ENCODE measurements at regions not wholly inside any gene's neighbourhood (a gene's known extent, or its start where the extent isn't known, plus 50 kb on each side); places are given as distances from the start of the nearest gene placed in this dataset.
"Not testable (repeated sequence)": the region's sequence is repeated elsewhere in the genome, so short reads cannot be mapped to it uniquely, and the experiment has no call there.

DNA sequence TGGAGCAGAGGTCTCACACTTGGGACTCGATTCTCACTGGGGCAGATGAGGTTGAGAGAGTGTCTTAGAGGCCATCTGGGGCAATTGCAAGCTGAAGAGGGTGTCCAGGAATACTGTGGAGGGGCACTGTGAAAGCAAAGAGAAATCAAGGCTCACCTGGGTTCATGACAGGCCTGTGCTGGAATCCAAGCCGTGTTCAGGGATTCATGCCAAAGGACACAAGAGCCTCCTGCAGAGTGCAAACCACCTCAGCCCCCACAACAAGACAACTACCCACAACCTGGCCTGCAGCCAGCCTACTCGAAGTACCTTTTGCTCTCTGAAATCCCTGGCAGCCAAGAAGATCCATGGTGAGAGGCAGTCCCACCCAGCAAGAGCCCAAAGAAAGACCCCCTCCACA lies 2334.2 kb downstream of the TP53TG3F start:
- 41 to 45% methylated on average over 3 of the region's 3 CpGs for WGBS, 2 donors
- peaks cover 18 to 21% of the 10 kb centered on the region in 2 donors for H3K9me3 ChIP-seq (ENCODE audit: control insufficient read depth in 2 of 2, insufficient read depth in 1 of 2, low read depth in 1 of 2, low read length in 1 of 2)

DNA sequence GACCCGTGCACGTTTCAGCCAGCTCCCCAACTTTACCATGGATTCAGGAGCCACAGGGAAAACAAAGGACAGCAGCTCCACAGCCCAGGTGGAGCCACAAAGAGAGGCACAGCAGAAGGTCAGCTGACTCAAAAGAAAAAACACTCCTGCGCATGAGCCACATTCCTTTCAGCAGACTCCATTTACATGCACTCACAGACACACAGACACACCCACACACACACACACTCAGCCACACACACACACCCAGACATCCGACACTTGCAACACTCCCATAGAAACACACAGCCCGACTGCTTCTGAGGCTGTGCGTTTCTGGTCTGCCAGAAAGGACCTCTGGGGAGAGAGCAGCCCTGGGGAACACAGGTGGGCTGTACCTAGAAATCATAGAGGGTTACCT lies 2335.5 kb downstream of the TP53TG3F start:
- H3K4me1 ChIP-seq (ENCODE audit: control insufficient read depth in 2 of 2, insufficient read depth in 2 of 2, low read length in 1 of 2), result peaks cover 0 to 2% of the 10 kb centered on the region in 2 donors
- peaks cover 18 to 22% of the 10 kb centered on the region in 2 donors for H3K9me3 ChIP-seq (ENCODE audit: control insufficient read depth in 2 of 2, insufficient read depth in 1 of 2, low read depth in 1 of 2, low read length in 1 of 2)
- WGBS, 2 donors, result 60 to 63% methylated on average over 6 of the region's 6 CpGs
- no peaks in the 10 kb centered on the region for H3K27me3 ChIP-seq (ENCODE audit: control insufficient read depth in 1 of 2, insufficient read depth in 2 of 2, low read length in 2 of 2)
- no peaks in the 10 kb centered on the region for H3K36me3 ChIP-seq (ENCODE audit: control insufficient read depth in 2 of 2, insufficient read depth in 2 of 2, low read length in 1 of 2)
- H3K4me3 ChIP-seq (ENCODE audit: low read depth in 1 of 2, low read length in 2 of 2), result no peak overlapping the region
- H3K27ac ChIP-seq (ENCODE audit: low read depth in 2 of 2, low read length in 1 of 2), result no peak overlapping the region

More for the DNA sequence above, 2334.2 kb downstream of the TP53TG3F start:
- no peak overlapping the region for H3K27ac ChIP-seq (ENCODE audit: low read depth in 2 of 2, low read length in 1 of 2)
- H3K27me3 ChIP-seq (ENCODE audit: control insufficient read depth in 1 of 2, insufficient read depth in 2 of 2, low read length in 2 of 2), result no peaks in the 10 kb centered on the region
- no peaks in the 10 kb centered on the region for H3K36me3 ChIP-seq (ENCODE audit: control insufficient read depth in 2 of 2, insufficient read depth in 2 of 2, low read length in 1 of 2)
- no peak overlapping the region for H3K4me3 ChIP-seq (ENCODE audit: low read depth in 1 of 2, low read length in 2 of 2)
- peaks cover 0 to 2% of the 10 kb centered on the region in 2 donors for H3K4me1 ChIP-seq (ENCODE audit: control insufficient read depth in 2 of 2, insufficient read depth in 2 of 2, low read length in 1 of 2)

DNA sequence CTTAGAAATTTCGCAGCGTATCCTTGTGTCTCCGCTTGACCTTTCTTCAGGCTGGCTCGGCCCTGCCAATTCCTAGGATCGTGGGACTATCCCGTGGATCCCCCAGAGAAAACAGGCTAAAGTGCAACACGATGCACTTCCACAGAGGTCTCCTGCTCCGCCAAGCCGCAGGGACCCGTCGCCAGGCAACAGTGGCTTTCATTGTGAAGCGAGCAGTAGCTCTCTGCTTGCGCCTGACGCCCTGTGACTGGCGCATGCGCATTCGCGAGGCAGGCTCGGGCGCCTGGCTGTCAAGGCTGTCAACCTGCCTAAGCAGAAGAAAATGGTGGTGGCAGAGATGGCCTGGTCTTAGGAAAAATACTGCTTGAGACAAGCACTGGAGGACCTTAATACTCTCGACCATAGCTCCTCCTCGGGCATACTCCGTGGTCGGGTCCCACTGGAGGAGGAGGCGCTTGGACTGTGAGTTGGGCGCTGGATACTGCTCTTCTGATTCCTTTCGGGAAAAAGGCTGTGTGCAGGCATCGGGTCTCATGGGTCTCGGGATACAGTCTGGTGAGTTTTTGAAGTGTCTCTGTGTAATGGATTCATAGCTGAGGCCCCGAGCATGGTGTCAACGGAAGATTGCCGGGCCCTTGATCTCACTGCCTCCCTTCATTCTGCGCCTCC lies 2336.1 kb downstream of the TP53TG3F start:
- Histone ChIP-seq H3K4me1 (ENCODE audit: control insufficient read depth in 2 of 2, insufficient read depth in 2 of 2, low read length in 1 of 2) (peaks cover 0 to 2% of the 10 kb centered on the region in 2 donors), H3K27ac (ENCODE audit: low read depth in 2 of 2, low read length in 1 of 2) (no peak overlapping the region), H3K36me3 (ENCODE audit: control insufficient read depth in 2 of 2, insufficient read depth in 2 of 2, low read length in 1 of 2) (no peaks in the 10 kb centered on the region), H3K27me3 (ENCODE audit: control insufficient read depth in 1 of 2, insufficient read depth in 2 of 2, low read length in 2 of 2) (no peaks in the 10 kb centered on the region), H3K9me3 (ENCODE audit: control insufficient read depth in 2 of 2, insufficient read depth in 1 of 2, low read depth in 1 of 2, low read length in 1 of 2) (peaks cover 18 to 19% of the 10 kb centered on the region in 2 donors), H3K4me3 (ENCODE audit: low read depth in 1 of 2, low read length in 2 of 2) (no peak overlapping the region)
- 74 to 75% methylated on average over 33 of the region's 33 CpGs for WGBS, 2 donors

DNA sequence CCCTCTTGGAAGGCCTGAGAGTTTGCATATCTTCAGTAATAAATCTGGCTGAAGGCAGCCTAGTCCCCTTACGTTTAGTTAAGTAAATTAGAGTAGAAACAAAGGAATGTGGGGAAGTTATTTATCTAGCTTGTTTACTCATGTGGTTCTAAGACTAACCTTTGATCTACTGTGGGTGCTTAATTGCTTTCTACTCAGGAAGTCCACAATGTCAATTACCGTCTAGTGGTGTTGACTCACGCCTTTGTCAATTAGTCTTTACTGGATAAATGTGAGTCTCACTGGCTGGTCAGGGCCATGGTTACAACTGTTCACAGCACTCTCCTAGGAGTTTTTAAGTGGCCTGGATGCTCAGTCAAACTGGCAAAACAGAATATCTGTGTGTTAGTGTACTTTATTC lies 2338.4 kb downstream of the TP53TG3F start:
- peaks cover 11 to 14% of the 10 kb centered on the region in 2 donors for H3K9me3 ChIP-seq (ENCODE audit: control insufficient read depth in 2 of 2, insufficient read depth in 1 of 2, low read depth in 1 of 2, low read length in 1 of 2)
- 62 to 63% methylated on average over 3 of the region's 3 CpGs for WGBS, 2 donors
- H3K27me3 ChIP-seq (ENCODE audit: control insufficient read depth in 1 of 2, insufficient read depth in 2 of 2, low read length in 2 of 2), result no peaks in the 10 kb centered on the region
- H3K36me3 ChIP-seq (ENCODE audit: control insufficient read depth in 2 of 2, insufficient read depth in 2 of 2, low read length in 1 of 2), result no peaks in the 10 kb centered on the region
- H3K27ac ChIP-seq (ENCODE audit: low read depth in 2 of 2, low read length in 1 of 2), result no peak overlapping the region
- no peak overlapping the region for H3K4me3 ChIP-seq (ENCODE audit: low read depth in 1 of 2, low read length in 2 of 2)
- peaks cover 0 to 2% of the 10 kb centered on the region in 2 donors for H3K4me1 ChIP-seq (ENCODE audit: control insufficient read depth in 2 of 2, insufficient read depth in 2 of 2, low read length in 1 of 2)

DNA sequence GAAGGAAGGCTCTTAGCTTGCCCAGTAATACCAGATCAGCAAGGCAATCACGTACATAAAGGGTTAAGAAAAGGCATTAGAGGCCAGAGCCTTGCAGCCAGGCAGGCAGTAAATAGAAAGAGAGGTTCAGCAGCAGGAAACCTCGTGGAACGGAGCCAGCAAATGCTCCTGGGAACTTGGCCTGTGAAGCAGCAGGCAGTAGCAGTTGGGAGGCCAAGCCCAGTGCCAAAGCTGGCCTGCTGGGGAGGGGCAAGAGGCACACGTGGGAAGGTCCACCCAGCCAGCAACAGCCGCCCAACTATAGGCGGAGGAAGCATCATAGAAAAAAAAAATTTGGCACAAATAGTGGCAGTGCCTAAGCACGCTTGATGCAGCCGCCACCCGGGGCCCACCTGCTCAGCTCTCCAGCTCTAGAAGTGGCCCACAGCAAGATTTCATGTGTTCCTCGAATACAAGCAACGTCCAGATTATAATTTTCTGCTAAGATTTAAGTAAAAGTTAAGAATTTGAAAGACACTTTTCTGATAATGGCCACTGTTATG lies 2339.5 kb downstream of the TP53TG3F start:
- peaks cover 0 to 2% of the 10 kb centered on the region in 2 donors for H3K4me1 ChIP-seq (ENCODE audit: control insufficient read depth in 2 of 2, insufficient read depth in 2 of 2, low read length in 1 of 2)
- WGBS, 2 donors, result 54 to 56% methylated on average over 11 of the region's 11 CpGs
- H3K9me3 ChIP-seq (ENCODE audit: control insufficient read depth in 2 of 2, insufficient read depth in 1 of 2, low read depth in 1 of 2, low read length in 1 of 2), result peaks cover 9 to 11% of the 10 kb centered on the region in 2 donors

DNA sequence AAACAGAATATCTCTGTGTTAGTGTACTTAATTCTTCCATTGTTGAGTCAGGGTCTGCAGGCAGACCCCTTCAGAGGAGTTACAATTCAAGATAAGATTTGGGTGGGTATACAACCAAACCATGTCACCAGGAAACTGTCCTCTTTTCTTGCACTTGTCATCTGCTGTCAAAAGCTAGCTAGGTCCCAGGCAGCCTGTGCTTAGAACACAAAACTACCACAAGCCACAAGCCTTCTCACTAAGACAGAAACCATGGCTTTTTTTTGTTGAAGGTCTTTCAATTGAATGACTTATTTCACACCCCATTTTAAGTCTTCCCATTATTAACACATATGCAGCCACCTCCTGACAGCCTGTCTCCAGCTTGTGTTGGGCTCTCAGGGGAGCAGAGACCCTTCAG lies 2345.1 kb downstream of the TP53TG3F start:
- not testable (repeated sequence) for H3K9me3 ChIP-seq (ENCODE audit: control insufficient read depth in 2 of 2, insufficient read depth in 1 of 2, low read depth in 1 of 2, low read length in 1 of 2); H3K27ac ChIP-seq (ENCODE audit: low read depth in 2 of 2, low read length in 1 of 2); H3K36me3 ChIP-seq (ENCODE audit: control insufficient read depth in 2 of 2, insufficient read depth in 2 of 2, low read length in 1 of 2); H3K27me3 ChIP-seq (ENCODE audit: control insufficient read depth in 1 of 2, insufficient read depth in 2 of 2, low read length in 2 of 2); H3K4me3 ChIP-seq (ENCODE audit: low read depth in 1 of 2, low read length in 2 of 2); H3K4me1 ChIP-seq (ENCODE audit: control insufficient read depth in 2 of 2, insufficient read depth in 2 of 2, low read length in 1 of 2)

More for the DNA sequence above, 2339.5 kb downstream of the TP53TG3F start:
- no peak overlapping the region for H3K4me3 ChIP-seq (ENCODE audit: low read depth in 1 of 2, low read length in 2 of 2)
- no peak overlapping the region for H3K27ac ChIP-seq (ENCODE audit: low read depth in 2 of 2, low read length in 1 of 2)
- H3K27me3 ChIP-seq (ENCODE audit: control insufficient read depth in 1 of 2, insufficient read depth in 2 of 2, low read length in 2 of 2), result no peaks in the 10 kb centered on the region
- H3K36me3 ChIP-seq (ENCODE audit: control insufficient read depth in 2 of 2, insufficient read depth in 2 of 2, low read length in 1 of 2), result no peaks in the 10 kb centered on the region

DNA sequence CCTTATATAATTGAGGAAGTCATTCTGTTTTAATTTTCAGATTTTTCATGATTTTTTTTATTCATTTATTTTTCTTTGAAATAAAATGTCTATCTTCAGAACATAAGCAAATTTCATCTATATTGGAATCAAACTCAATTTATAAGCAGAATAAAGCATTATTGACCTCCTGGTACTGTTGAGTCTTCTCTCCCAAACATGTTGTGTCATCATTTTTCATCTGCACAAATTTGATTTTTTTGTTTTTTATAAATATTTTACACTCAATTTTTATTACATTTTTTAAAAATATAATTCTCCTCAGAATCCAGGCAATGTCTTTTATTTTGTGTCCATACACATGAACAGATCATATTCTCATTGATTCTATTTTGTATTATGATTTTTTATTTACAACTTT lies 2363.9 kb downstream of the TP53TG3F start:
- Histone ChIP-seq H3K36me3 (ENCODE audit: control insufficient read depth in 2 of 2, insufficient read depth in 2 of 2, low read length in 1 of 2) (no peaks in the 10 kb centered on the region), H3K27ac (ENCODE audit: low read depth in 2 of 2, low read length in 1 of 2) (no peak overlapping the region), H3K4me3 (ENCODE audit: low read depth in 1 of 2, low read length in 2 of 2) (no peak overlapping the region), H3K27me3 (ENCODE audit: control insufficient read depth in 1 of 2, insufficient read depth in 2 of 2, low read length in 2 of 2) (no peaks in the 10 kb centered on the region), H3K4me1 (ENCODE audit: control insufficient read depth in 2 of 2, insufficient read depth in 2 of 2, low read length in 1 of 2) (no peaks in the 10 kb centered on the region), H3K9me3 (ENCODE audit: control insufficient read depth in 2 of 2, insufficient read depth in 1 of 2, low read depth in 1 of 2, low read length in 1 of 2) (no peaks in the 10 kb centered on the region)

DNA sequence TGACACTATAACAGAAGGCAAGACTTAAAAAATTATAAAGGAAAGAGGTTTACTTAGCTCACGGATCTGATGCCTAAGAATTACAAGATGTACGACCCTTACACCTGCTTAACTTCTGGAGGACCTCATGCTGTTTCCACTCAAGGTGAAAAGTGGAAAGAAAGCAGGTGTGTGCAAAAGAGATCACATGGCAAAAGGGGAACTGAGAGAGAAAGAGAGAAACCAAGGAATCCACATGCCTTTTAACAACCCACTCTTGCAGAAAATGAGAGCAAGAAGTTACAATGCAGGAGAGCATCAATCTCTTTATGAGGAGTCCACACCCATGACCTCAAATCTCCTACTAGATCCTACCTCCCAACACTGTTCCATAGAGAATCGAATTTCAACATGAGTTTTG lies 2382.2 kb downstream of the TP53TG3F start:
- Histone ChIP-seq H3K27me3 (ENCODE audit: control insufficient read depth in 1 of 2, insufficient read depth in 2 of 2, low read length in 2 of 2) (no peaks in the 10 kb centered on the region), H3K4me1 (ENCODE audit: control insufficient read depth in 2 of 2, insufficient read depth in 2 of 2, low read length in 1 of 2) (no peaks in the 10 kb centered on the region), H3K36me3 (ENCODE audit: control insufficient read depth in 2 of 2, insufficient read depth in 2 of 2, low read length in 1 of 2) (no peaks in the 10 kb centered on the region), H3K9me3 (ENCODE audit: control insufficient read depth in 2 of 2, insufficient read depth in 1 of 2, low read depth in 1 of 2, low read length in 1 of 2) (peaks cover 2% of the 10 kb centered on the region in 2 donors), H3K27ac (ENCODE audit: low read depth in 2 of 2, low read length in 1 of 2) (no peak overlapping the region), H3K4me3 (ENCODE audit: low read depth in 1 of 2, low read length in 2 of 2) (no peak overlapping the region)
- WGBS, 2 donors, result 22 to 26% methylated on average over 3 of the region's 3 CpGs

DNA sequence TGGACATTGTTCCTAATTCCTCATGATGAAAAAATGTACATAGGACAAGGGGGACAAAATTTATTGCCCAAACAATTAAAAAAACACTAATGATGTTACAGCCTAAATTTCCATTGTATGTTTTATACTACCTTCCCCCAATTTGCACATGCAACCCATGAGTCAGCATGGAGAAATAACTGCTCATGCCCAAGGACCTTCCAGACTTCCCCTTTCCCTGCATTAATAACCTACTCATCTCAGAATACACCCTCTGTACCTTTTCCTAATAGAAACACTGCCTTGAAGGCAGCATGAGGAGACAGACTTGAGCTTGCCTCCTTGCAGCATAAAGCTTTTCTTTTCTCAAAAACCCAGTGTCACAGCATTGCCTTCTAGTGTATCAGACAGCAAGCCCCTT lies 2402.8 kb downstream of the TP53TG3F start:
- Histone ChIP-seq H3K4me3 (ENCODE audit: low read depth in 1 of 2, low read length in 2 of 2) (no peak overlapping the region), H3K36me3 (ENCODE audit: control insufficient read depth in 2 of 2, insufficient read depth in 2 of 2, low read length in 1 of 2) (no peaks in the 10 kb centered on the region), H3K27me3 (ENCODE audit: control insufficient read depth in 1 of 2, insufficient read depth in 2 of 2, low read length in 2 of 2) (no peaks in the 10 kb centered on the region), H3K27ac (ENCODE audit: low read depth in 2 of 2, low read length in 1 of 2) (no peak overlapping the region), H3K9me3 (ENCODE audit: control insufficient read depth in 2 of 2, insufficient read depth in 1 of 2, low read depth in 1 of 2, low read length in 1 of 2) (peaks cover 2 to 7% of the 10 kb centered on the region in 2 donors), H3K4me1 (ENCODE audit: control insufficient read depth in 2 of 2, insufficient read depth in 2 of 2, low read length in 1 of 2) (no peaks in the 10 kb centered on the region)

DNA sequence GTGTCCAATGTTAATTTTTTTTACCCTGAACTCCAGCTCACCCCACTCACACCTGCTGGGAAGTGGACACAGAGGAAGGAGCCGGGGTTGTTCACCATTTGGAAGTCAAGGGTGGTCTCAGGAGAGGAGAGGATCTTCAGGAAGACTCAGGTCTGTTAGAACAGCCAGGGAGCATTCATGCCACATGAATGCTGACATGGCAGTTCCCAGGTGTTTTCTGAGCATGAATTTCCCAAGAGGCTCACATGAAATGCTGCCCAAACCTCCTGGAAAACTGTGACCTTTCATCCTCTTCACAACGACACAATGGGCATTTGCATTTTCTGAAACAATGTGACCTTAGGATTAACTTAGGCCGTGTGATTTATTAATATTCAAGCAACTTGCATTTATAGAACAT lies 2409.2 kb downstream of the TP53TG3F start:
- Histone ChIP-seq H3K27ac (ENCODE audit: low read depth in 2 of 2, low read length in 1 of 2) (no peak overlapping the region), H3K27me3 (ENCODE audit: control insufficient read depth in 1 of 2, insufficient read depth in 2 of 2, low read length in 2 of 2) (no peaks in the 10 kb centered on the region), H3K36me3 (ENCODE audit: control insufficient read depth in 2 of 2, insufficient read depth in 2 of 2, low read length in 1 of 2) (no peaks in the 10 kb centered on the region), H3K4me1 (ENCODE audit: control insufficient read depth in 2 of 2, insufficient read depth in 2 of 2, low read length in 1 of 2) (no peaks in the 10 kb centered on the region), H3K4me3 (ENCODE audit: low read depth in 1 of 2, low read length in 2 of 2) (no peak overlapping the region), H3K9me3 (ENCODE audit: control insufficient read depth in 2 of 2, insufficient read depth in 1 of 2, low read depth in 1 of 2, low read length in 1 of 2) (peaks cover 0 to 1% of the 10 kb centered on the region in 2 donors)
- 42 to 46% methylated on average over 3 of the region's 3 CpGs for WGBS, 2 donors
